ENCODE measurements at regions not wholly inside any gene's neighbourhood (a gene's known extent, or its start where the extent isn't known, plus 50 kb on each side); places are given as distances from the start of the nearest gene placed in this dataset.

- no peaks in the 10 kb centered on the region for H3K36me3 ChIP-seq (ENCODE audit: control insufficient read depth, low read depth, low read length)
- H3K4me3 ChIP-seq (ENCODE audit: low read length), result no peak overlapping the region
- no peak overlapping the region for H3K9ac ChIP-seq (ENCODE audit: low read length)
- no peaks in the 10 kb centered on the region for H3K4me1 ChIP-seq (ENCODE audit: control insufficient read depth, low read depth, low read length)
- H3K27me3 ChIP-seq (ENCODE audit: control insufficient read depth, insufficient read depth, low read length), result no peaks in the 10 kb centered on the region
- H3K9me3 ChIP-seq (ENCODE audit: control insufficient read depth, low read depth, low read length), result no peaks in the 10 kb centered on the region
- H3K27ac ChIP-seq (ENCODE audit: low read length), result no peak overlapping the region
These were observed 104.6 kb downstream of the AMY1C start for GRCh38 chr1:103854279-103854678.

- Histone ChIP-seq H3K9me3 (ENCODE audit: control insufficient read depth, low read depth, low read length) (no peaks in the 10 kb centered on the region), H3K4me3 (ENCODE audit: low read length) (no peak overlapping the region), H3K4me1 (ENCODE audit: control insufficient read depth, low read depth, low read length) (no peaks in the 10 kb centered on the region), H3K27me3 (ENCODE audit: control insufficient read depth, insufficient read depth, low read length) (no peaks in the 10 kb centered on the region), H3K36me3 (ENCODE audit: control insufficient read depth, low read depth, low read length) (no peaks in the 10 kb centered on the region), H3K27ac (ENCODE audit: low read length) (no peak overlapping the region), H3K9ac (ENCODE audit: low read length) (no peak overlapping the region)
These were observed 110.0 kb downstream of the AMY1C start for GRCh38 chr1:103859721-103860120.

- no peaks in the 10 kb centered on the region for H3K9me3 ChIP-seq (ENCODE audit: control insufficient read depth, low read depth, low read length)
- no peak overlapping the region for H3K27ac ChIP-seq (ENCODE audit: low read length)
- no peaks in the 10 kb centered on the region for H3K36me3 ChIP-seq (ENCODE audit: control insufficient read depth, low read depth, low read length)
- H3K27me3 ChIP-seq (ENCODE audit: control insufficient read depth, insufficient read depth, low read length), result no peaks in the 10 kb centered on the region
- no peaks in the 10 kb centered on the region for H3K4me1 ChIP-seq (ENCODE audit: control insufficient read depth, low read depth, low read length)
- no peak overlapping the region for H3K4me3 ChIP-seq (ENCODE audit: low read length)
- no peak overlapping the region for H3K9ac ChIP-seq (ENCODE audit: low read length)
These were observed 149.1 kb downstream of the AMY1C start for GRCh38 chr1:103898576-103899345.

GRCh38 chr1:103900005-103900404 lies 150.3 kb downstream of the AMY1C start:
- H3K36me3 ChIP-seq (ENCODE audit: control insufficient read depth, low read depth, low read length), result no peaks in the 10 kb centered on the region
- no peak overlapping the region for H3K27ac ChIP-seq (ENCODE audit: low read length)
- H3K4me1 ChIP-seq (ENCODE audit: control insufficient read depth, low read depth, low read length), result no peaks in the 10 kb centered on the region
- H3K4me3 ChIP-seq (ENCODE audit: low read length), result no peak overlapping the region
- H3K9me3 ChIP-seq (ENCODE audit: control insufficient read depth, low read depth, low read length), result no peaks in the 10 kb centered on the region
- H3K9ac ChIP-seq (ENCODE audit: low read length), result no peak overlapping the region
- H3K27me3 ChIP-seq (ENCODE audit: control insufficient read depth, insufficient read depth, low read length), result no peaks in the 10 kb centered on the region

GRCh38 chr1:103901072-103901471 lies 151.4 kb downstream of the AMY1C start:
- Histone ChIP-seq H3K9ac (ENCODE audit: low read length) (no peak overlapping the region), H3K27me3 (ENCODE audit: control insufficient read depth, insufficient read depth, low read length) (no peaks in the 10 kb centered on the region), H3K9me3 (ENCODE audit: control insufficient read depth, low read depth, low read length) (no peaks in the 10 kb centered on the region), H3K27ac (ENCODE audit: low read length) (no peak overlapping the region), H3K4me3 (ENCODE audit: low read length) (no peak overlapping the region), H3K4me1 (ENCODE audit: control insufficient read depth, low read depth, low read length) (no peaks in the 10 kb centered on the region), H3K36me3 (ENCODE audit: control insufficient read depth, low read depth, low read length) (no peaks in the 10 kb centered on the region)

GRCh38 chr1:103905363-103905762 lies 155.7 kb downstream of the AMY1C start:
- Histone ChIP-seq H3K36me3 (ENCODE audit: control insufficient read depth, low read depth, low read length) (no peaks in the 10 kb centered on the region), H3K27ac (ENCODE audit: low read length) (no peak overlapping the region), H3K4me3 (ENCODE audit: low read length) (no peak overlapping the region), H3K9ac (ENCODE audit: low read length) (no peak overlapping the region), H3K27me3 (ENCODE audit: control insufficient read depth, insufficient read depth, low read length) (no peaks in the 10 kb centered on the region), H3K9me3 (ENCODE audit: control insufficient read depth, low read depth, low read length) (no peaks in the 10 kb centered on the region), H3K4me1 (ENCODE audit: control insufficient read depth, low read depth, low read length) (no peaks in the 10 kb centered on the region)

GRCh38 chr1:103911450-103911849 lies 161.8 kb downstream of the AMY1C start:
- Histone ChIP-seq H3K27ac (ENCODE audit: low read length) (no peak overlapping the region), H3K36me3 (ENCODE audit: control insufficient read depth, low read depth, low read length) (no peaks in the 10 kb centered on the region), H3K4me1 (ENCODE audit: control insufficient read depth, low read depth, low read length) (no peaks in the 10 kb centered on the region), H3K9ac (ENCODE audit: low read length) (no peak overlapping the region), H3K27me3 (ENCODE audit: control insufficient read depth, insufficient read depth, low read length) (no peaks in the 10 kb centered on the region), H3K4me3 (ENCODE audit: low read length) (no peak overlapping the region), H3K9me3 (ENCODE audit: control insufficient read depth, low read depth, low read length) (no peaks in the 10 kb centered on the region)

- Histone ChIP-seq H3K9ac (ENCODE audit: low read length) (no peak overlapping the region), H3K36me3 (ENCODE audit: control insufficient read depth, low read depth, low read length) (no peaks in the 10 kb centered on the region), H3K4me1 (ENCODE audit: control insufficient read depth, low read depth, low read length) (no peaks in the 10 kb centered on the region), H3K9me3 (ENCODE audit: control insufficient read depth, low read depth, low read length) (no peaks in the 10 kb centered on the region), H3K27me3 (ENCODE audit: control insufficient read depth, insufficient read depth, low read length) (no peaks in the 10 kb centered on the region), H3K27ac (ENCODE audit: low read length) (no peak overlapping the region), H3K4me3 (ENCODE audit: low read length) (no peak overlapping the region)
These were observed 168.1 kb downstream of the AMY1C start for GRCh38 chr1:103917795-103918194.

- H3K36me3 ChIP-seq (ENCODE audit: control insufficient read depth, low read depth, low read length), result no peaks in the 10 kb centered on the region
- no peaks in the 10 kb centered on the region for H3K27me3 ChIP-seq (ENCODE audit: control insufficient read depth, insufficient read depth, low read length)
- H3K9ac ChIP-seq (ENCODE audit: low read length), result no peak overlapping the region
- H3K4me3 ChIP-seq (ENCODE audit: low read length), result no peak overlapping the region
- no peaks in the 10 kb centered on the region for H3K9me3 ChIP-seq (ENCODE audit: control insufficient read depth, low read depth, low read length)
- no peak overlapping the region for H3K27ac ChIP-seq (ENCODE audit: low read length)
- H3K4me1 ChIP-seq (ENCODE audit: control insufficient read depth, low read depth, low read length), result no peaks in the 10 kb centered on the region
These were observed 182.2 kb downstream of the AMY1C start for GRCh38 chr1:103931891-103932290.

- H3K9me3 ChIP-seq (ENCODE audit: control insufficient read depth, low read depth, low read length), result no peaks in the 10 kb centered on the region
- H3K4me3 ChIP-seq (ENCODE audit: low read length), result no peak overlapping the region
- H3K9ac ChIP-seq (ENCODE audit: low read length), result no peak overlapping the region
- peaks cover 31% of the 10 kb centered on the region for H3K27me3 ChIP-seq (ENCODE audit: control insufficient read depth, insufficient read depth, low read length)
- H3K4me1 ChIP-seq (ENCODE audit: control insufficient read depth, low read depth, low read length), result no peaks in the 10 kb centered on the region
- no peak overlapping the region for H3K27ac ChIP-seq (ENCODE audit: low read length)
- no peaks in the 10 kb centered on the region for H3K36me3 ChIP-seq (ENCODE audit: control insufficient read depth, low read depth, low read length)
These were observed 188.2 kb downstream of the AMY1C start for GRCh38 chr1:103937763-103938357.

- Histone ChIP-seq H3K27ac (ENCODE audit: low read length) (no peak overlapping the region), H3K27me3 (ENCODE audit: control insufficient read depth, insufficient read depth, low read length) (peaks cover 50% of the 10 kb centered on the region), H3K4me1 (ENCODE audit: control insufficient read depth, low read depth, low read length) (no peaks in the 10 kb centered on the region), H3K9me3 (ENCODE audit: control insufficient read depth, low read depth, low read length) (no peaks in the 10 kb centered on the region), H3K9ac (ENCODE audit: low read length) (no peak overlapping the region), H3K36me3 (ENCODE audit: control insufficient read depth, low read depth, low read length) (no peaks in the 10 kb centered on the region), H3K4me3 (ENCODE audit: low read length) (no peak overlapping the region)
These were observed 191.4 kb downstream of the AMY1C start for GRCh38 chr1:103941086-103941485.

GRCh38 chr1:103942029-103942428 lies 192.3 kb downstream of the AMY1C start:
- peaks cover 50% of the 10 kb centered on the region for H3K27me3 ChIP-seq (ENCODE audit: control insufficient read depth, insufficient read depth, low read length)

More at GRCh38 chr1:103942029-103942428, 192.3 kb downstream of the AMY1C start:
- H3K27ac ChIP-seq (ENCODE audit: low read length), result no peak overlapping the region
- H3K36me3 ChIP-seq (ENCODE audit: control insufficient read depth, low read depth, low read length), result no peaks in the 10 kb centered on the region
- no peak overlapping the region for H3K9ac ChIP-seq (ENCODE audit: low read length)
- H3K4me1 ChIP-seq (ENCODE audit: control insufficient read depth, low read depth, low read length), result no peaks in the 10 kb centered on the region
- no peak overlapping the region for H3K4me3 ChIP-seq (ENCODE audit: low read length)
- H3K9me3 ChIP-seq (ENCODE audit: control insufficient read depth, low read depth, low read length), result no peaks in the 10 kb centered on the region

Measured in iPS-18a (cell line).